B cell (primary cell): ENCODE measurements at regions not wholly inside any gene's neighbourhood (a gene's known extent, or its start where the extent isn't known, plus 50 kb on each side); places are given as distances from the start of the nearest gene placed in this dataset.

Source experiments
- ATAC-seq: fragments of 200-7000 bp; cut with Tn5 transposase; one replicate; pipeline ENCODE4 v1.10.0; 2021; ENCODE audit warnings: low read depth, mild to moderate bottlenecking, moderate number of reproducible peaks, moderate library complexity
- CTCF ChIA-PET: fragments of 350-600 bp; sonication (Branson Sonifier 250); formaldehyde crosslinking; loops from one replicate; lab custom pipeline; 2021; ENCODE audit warnings: antibody characterized with exemption, inconsistent platforms; lab: Charles Lee
- POLR2A ChIA-PET: fragments of 350-600 bp; sonication (Branson Sonifier 250); formaldehyde crosslinking; loops from one replicate; lab custom pipeline; 2021; ENCODE audit warnings: antibody characterized with exemption; lab: Charles Lee
- DNase-seq: peaks from one replicate; pipeline ENCODE4 v3.0.0; 2013
- H2AFZ ChIP-seq: 2 replicates; pipeline ENCODE4 v1.6.1; 2012; ENCODE audit warnings: mild to moderate bottlenecking, low read depth, low read length; ENCODE audit not compliant: insufficient read depth, poor library complexity, severe bottlenecking
- H3K27ac ChIP-seq, 2 donors: 1 replicate in 1 of 2; 2 replicates in 1 of 2; pipeline ENCODE4 v1.5.1; 2012 to 2013; ENCODE audit warnings: low read length in 2 of 2, mild to moderate bottlenecking in 2 of 2, moderate library complexity in 1 of 2
- H3K27me3 ChIP-seq, 4 experiments: fragments of 200-600 bp in 1 of 4; sonication (generic) in 1 of 4; replicated peaks in 1 of 4; 1 replicate in 2 of 4; 2 replicates in 2 of 4; pipeline versions ENCODE4 v1.6.1 to v1.7.0; 2013 to 2016; ENCODE audit warnings: low read length in 3 of 4, mild to moderate bottlenecking in 2 of 4, mixed read lengths in 1 of 4, moderate library complexity in 1 of 4; ENCODE audit not compliant: insufficient read depth in 4 of 4, control insufficient read depth in 3 of 4; ENCODE audit errors: control extremely low read depth in 1 of 4
- H3K36me3 ChIP-seq, 2 experiments: replicated peaks in 1 of 2; 1 replicate in 1 of 2; 2 replicates in 1 of 2; pipeline versions ENCODE4 v1.6.1 to v1.7.1; 2013; ENCODE audit warnings: low read length in 1 of 2; ENCODE audit not compliant: insufficient read depth in 2 of 2, control insufficient read depth in 1 of 2; ENCODE audit errors: control extremely low read depth in 1 of 2, extremely low read depth in 1 of 2
- H3K4me1 ChIP-seq, 2 donors: fragments of 200-600 bp in 1 of 2; sonication (generic) in 1 of 2; 1 replicate in 1 of 2; 2 replicates in 1 of 2; pipeline versions ENCODE4 v1.5.1 to v1.6.1; 2013 to 2017; ENCODE audit warnings: low read length in 2 of 2; ENCODE audit not compliant: control insufficient read depth in 2 of 2, insufficient read depth in 2 of 2
- H3K4me2 ChIP-seq: replicated peaks from 2 replicates; pipeline ENCODE3; 2012; ENCODE audit warnings: mild to moderate bottlenecking, low read depth, low read length; ENCODE audit not compliant: poor library complexity, severe bottlenecking
- H3K4me3 ChIP-seq, 5 experiments: fragments of 200-600 bp in 1 of 5; sonication (generic) in 1 of 5; 1 replicate in 3 of 5; 2 replicates in 2 of 5; pipeline versions ENCODE4 v1.5.1 to v1.7.0; 2011 to 2016; ENCODE audit warnings: low read length in 4 of 5, mild to moderate bottlenecking in 4 of 5, low read depth in 2 of 5, control low read depth in 1 of 5, moderate library complexity in 1 of 5; ENCODE audit not compliant: insufficient read depth in 1 of 5; ENCODE audit errors: control extremely low read depth in 1 of 5, extremely low read depth in 1 of 5
- H3K79me2 ChIP-seq: fragments of 200-600 bp; sonication (generic); one replicate; pipeline ENCODE4 v1.6.0; 2016; ENCODE audit warnings: low read length; ENCODE audit not compliant: control insufficient read depth, insufficient read depth
- H3K9ac ChIP-seq: fragments of 200-600 bp; sonication (generic); 2 replicates; pipeline ENCODE4 v1.6.1; 2017; ENCODE audit warnings: mild to moderate bottlenecking, low read length, moderate library complexity
- H3K9me3 ChIP-seq, 3 donors: one replicate each; pipeline versions ENCODE4 v1.6.1 to v1.7.1; 2013; ENCODE audit warnings: low read length in 2 of 3; ENCODE audit not compliant: control insufficient read depth in 2 of 3, insufficient read depth in 1 of 3; ENCODE audit errors: control extremely low read depth in 1 of 3
- H4K20me1 ChIP-seq: 2 replicates; pipeline ENCODE4 v1.6.0; 2012; ENCODE audit warnings: mild to moderate bottlenecking, low read length; ENCODE audit not compliant: insufficient read depth, control insufficient read depth, poor library complexity, severe bottlenecking
- H3K27ac Mint-ChIP-seq: one replicate; pipeline ENCODE4 v1.8.0; 2021; ENCODE audit warnings: mixed read lengths
- H3K27me3 Mint-ChIP-seq: one replicate; pipeline ENCODE4 v1.8.0; 2021; ENCODE audit warnings: mixed read lengths
- H3K4me1 Mint-ChIP-seq: one replicate; pipeline ENCODE4 v1.8.0; 2021; ENCODE audit warnings: mixed read lengths
- H3K4me3 Mint-ChIP-seq: one replicate; pipeline ENCODE4 v1.8.0; 2021; ENCODE audit warnings: mixed read lengths
- H3K9me3 Mint-ChIP-seq: one replicate; pipeline ENCODE4 v1.8.0; 2022; ENCODE audit warnings: mixed read lengths; ENCODE audit not compliant: insufficient read depth
- EZH2 ChIP-seq: IDR thresholded peaks from 2 replicates; pipeline ENCODE4 v1.6.1; 2012; ENCODE audit warnings: borderline replicate concordance, low read depth, mild to moderate bottlenecking, moderate library complexity, low read length; ENCODE audit not compliant: insufficient read depth, poor library complexity, severe bottlenecking
- WGBS: methylation state at CpG from one replicate; pipeline ENCODE4 v1.1.5; 2013; ENCODE audit warnings: missing lambda C conversion rate; ENCODE audit not compliant: insufficient coverage; 5-methylcytosine and 5-hydroxymethylcytosine counted together
- intact Hi-C: fragments of 100-400 bp; cut with micrococcal nuclease; formaldehyde crosslinking; loops from one replicate; pipeline ENCODE4 v1.10.0; 2022
- TF ChIP-seq, protein P1 (sequence below): fragments of 200-600 bp; IDR thresholded peaks from one replicate; pipeline ENCODE4 v1.8.0; 2022; ENCODE audit warnings: antibody characterized with exemption, mild to moderate bottlenecking

DNA sequence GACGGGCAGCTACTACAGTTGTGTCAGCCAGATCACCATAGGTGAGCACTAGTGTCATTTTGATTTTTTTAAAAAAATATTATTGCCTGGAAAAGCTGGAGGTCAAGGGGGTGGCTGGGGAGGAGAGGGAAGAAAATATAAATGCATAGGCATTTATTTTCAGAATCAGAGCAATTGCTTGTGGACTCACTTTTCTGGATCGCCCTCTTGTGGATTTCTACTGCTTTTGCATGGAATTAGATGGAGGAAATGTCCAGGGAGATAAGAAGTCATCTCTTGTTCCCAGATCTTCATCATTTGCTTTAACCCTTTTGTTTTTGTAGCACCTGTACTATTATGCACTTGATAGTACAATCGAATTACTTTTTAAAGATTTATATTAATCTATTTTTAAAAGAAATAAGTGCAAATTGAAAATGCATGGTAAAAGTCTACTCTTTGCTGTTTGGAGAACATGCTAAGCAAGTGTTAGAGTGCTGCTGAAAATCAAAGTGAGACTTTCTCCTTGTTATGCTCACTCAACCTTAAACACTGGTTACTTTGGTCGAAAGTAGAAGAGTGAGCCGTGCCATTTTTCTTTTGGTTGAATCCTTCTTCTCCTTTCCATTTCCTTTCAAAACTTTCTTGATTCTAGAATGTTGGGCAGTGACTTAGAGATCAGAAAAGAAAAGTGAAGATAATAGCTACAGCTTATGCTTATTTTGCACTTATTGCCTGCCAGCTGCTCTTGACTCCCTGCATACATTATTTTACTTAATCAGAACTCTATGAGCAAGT, 60.6 kb upstream of the ANO4 start:
- Histone ChIP-seq H4K20me1 (no peaks in the 10 kb centered on the region), H3K79me2 (no peaks in the 10 kb centered on the region), H3K4me3 (no peak overlapping the region), H3K4me1 (no peaks in the 10 kb centered on the region), H3K4me2 (no peak overlapping the region), H3K27me3 (no peaks in the 10 kb centered on the region), H3K9ac (no peak overlapping the region), H3K27ac (no peak overlapping the region), H2AFZ (no peak overlapping the region), H3K36me3 (no peaks in the 10 kb centered on the region), H3K9me3 (no peaks in the 10 kb centered on the region)
- H3K4me3 Mint-ChIP-seq: no peak overlapping the region
- no peak overlapping the region for H3K27ac Mint-ChIP-seq
- intact Hi-C loops: no loop called here
- whole genome bisulfite sequencing: 86% methylated on average over 1 of the region's 5 CpGs
- CTCF ChIA-PET: no interaction called here
- no peak for DNase-seq
- POLR2A ChIA-PET: no interaction called here
- peaks cover 30% of the 10 kb centered on the region for H3K27me3 Mint-ChIP-seq
- H3K4me1 Mint-ChIP-seq: no peaks in the 10 kb centered on the region
- no peaks in the 10 kb centered on the region for H3K9me3 Mint-ChIP-seq
- TF ChIP-seq EZH2: no peak
- TF ChIP-seq, protein P1, sequence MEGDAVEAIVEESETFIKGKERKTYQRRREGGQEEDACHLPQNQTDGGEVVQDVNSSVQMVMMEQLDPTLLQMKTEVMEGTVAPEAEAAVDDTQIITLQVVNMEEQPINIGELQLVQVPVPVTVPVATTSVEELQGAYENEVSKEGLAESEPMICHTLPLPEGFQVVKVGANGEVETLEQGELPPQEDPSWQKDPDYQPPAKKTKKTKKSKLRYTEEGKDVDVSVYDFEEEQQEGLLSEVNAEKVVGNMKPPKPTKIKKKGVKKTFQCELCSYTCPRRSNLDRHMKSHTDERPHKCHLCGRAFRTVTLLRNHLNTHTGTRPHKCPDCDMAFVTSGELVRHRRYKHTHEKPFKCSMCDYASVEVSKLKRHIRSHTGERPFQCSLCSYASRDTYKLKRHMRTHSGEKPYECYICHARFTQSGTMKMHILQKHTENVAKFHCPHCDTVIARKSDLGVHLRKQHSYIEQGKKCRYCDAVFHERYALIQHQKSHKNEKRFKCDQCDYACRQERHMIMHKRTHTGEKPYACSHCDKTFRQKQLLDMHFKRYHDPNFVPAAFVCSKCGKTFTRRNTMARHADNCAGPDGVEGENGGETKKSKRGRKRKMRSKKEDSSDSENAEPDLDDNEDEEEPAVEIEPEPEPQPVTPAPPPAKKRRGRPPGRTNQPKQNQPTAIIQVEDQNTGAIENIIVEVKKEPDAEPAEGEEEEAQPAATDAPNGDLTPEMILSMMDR: no peak
- ATAC-seq: no peak

DNA sequence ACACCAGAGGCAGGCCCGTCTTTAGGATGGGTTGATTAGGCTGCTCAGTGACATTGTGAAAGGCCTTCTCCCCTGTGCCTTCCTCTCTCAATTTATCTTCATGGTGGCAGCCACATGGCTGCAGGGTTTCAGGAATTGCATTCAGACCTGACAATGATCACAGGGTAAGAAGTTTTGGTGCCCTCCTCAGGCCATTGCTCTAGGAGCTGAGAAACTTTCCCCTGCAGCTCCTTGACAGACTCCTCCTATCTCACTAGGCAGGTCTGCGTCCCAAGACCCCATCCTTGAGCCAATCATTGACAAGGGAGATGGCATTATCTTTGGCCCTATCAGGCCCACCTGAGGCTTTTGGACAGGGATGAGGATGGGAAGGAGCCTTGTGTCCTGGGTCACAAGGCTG, 57.4 kb upstream of the ANO4 start:
- no peaks in the 10 kb centered on the region for H3K36me3 ChIP-seq
- no peaks in the 10 kb centered on the region for H3K79me2 ChIP-seq
- CTCF ChIA-PET: no interaction called here
- H3K9ac ChIP-seq: no peak overlapping the region
- Mint-ChIP-seq H3K27ac (no peak overlapping the region), H3K27me3 (peaks cover 26% of the 10 kb centered on the region), H3K4me1 (no peaks in the 10 kb centered on the region), H3K9me3 (no peaks in the 10 kb centered on the region), H3K4me3 (no peak overlapping the region)
- no peak overlapping the region for H3K4me2 ChIP-seq
- no peak overlapping the region for H3K27ac ChIP-seq
- H3K4me3 ChIP-seq: no peak overlapping the region
- H3K27me3 ChIP-seq: no peaks in the 10 kb centered on the region
- ATAC-seq (no peak), DNase-seq (no peak)
- intact Hi-C loops: no loop called here
- no peaks in the 10 kb centered on the region for H4K20me1 ChIP-seq
- no CpG with 5 or more reads among the region's 2 CpGs for WGBS
- TF ChIP-seq, protein P1: no peak
- TF ChIP-seq EZH2: no peak
- H2AFZ ChIP-seq: no peak overlapping the region
- H3K9me3 ChIP-seq: no peaks in the 10 kb centered on the region
- POLR2A ChIA-PET: no interaction called here
- H3K4me1 ChIP-seq: no peaks in the 10 kb centered on the region
